GM12872 (cell line): ENCODE measurements at regions not wholly inside any gene's neighbourhood (a gene's known extent, or its start where the extent isn't known, plus 50 kb on each side); places are given as distances from the start of the nearest gene placed in this dataset.
A peak's percentile ranks its signal among the peaks of the same experiment; 100 is the strongest.

Experiments
- CTCF ChIP-seq: IDR thresholded peaks from 3 replicates; pipeline ENCODE4 v1.5.1; 2011; ENCODE audit warnings: low read depth, mild to moderate bottlenecking, low read length, moderate library complexity; ENCODE audit not compliant: insufficient read depth

- no peak for TF ChIP-seq CTCF
These were observed 151.9 kb upstream of the ATF7IP start for GRCh38 chr12:14213542-14213941.

- TF ChIP-seq CTCF, result no peak
These were observed 151.0 kb upstream of the ATF7IP start for GRCh38 chr12:14214495-14214894.

GRCh38 chr12:14216405-14217294 lies 148.8 kb upstream of the ATF7IP start:
- TF ChIP-seq CTCF, result no peak

GRCh38 chr12:14219156-14219555 lies 146.3 kb upstream of the ATF7IP start:
- TF ChIP-seq CTCF, result no peak

GRCh38 chr12:14225064-14225463 lies 140.4 kb upstream of the ATF7IP start:
- TF ChIP-seq CTCF, result no peak

- peak; percentile 38; the same call in 2 of the 3 replicates for TF ChIP-seq CTCF
These were observed 127.2 kb upstream of the ATF7IP start for GRCh38 chr12:14238221-14238792.

GRCh38 chr12:14239350-14239934 lies 126.0 kb upstream of the ATF7IP start:
- TF ChIP-seq CTCF, result peak; percentile 61
